Astrocyte (in vitro differentiated cells and primary cell): ENCODE measurements at regions not wholly inside any gene's neighbourhood (a gene's known extent, or its start where the extent isn't known, plus 50 kb on each side); places are given as distances from the start of the nearest gene placed in this dataset.

Experiments used
- DNase-seq: peaks from one replicate; pipeline ENCODE4 v3.0.0-alpha.2; 2010; ENCODE audit warnings: low read depth
- FAIRE-seq: peaks from 2 replicates; lab custom pipeline; 2011; peaks lifted over from hg19 to GRCh38; lab: Jason Lieb, UNC
- H2AFZ ChIP-seq: 2 replicates; pipeline ENCODE4 v1.6.0; 2012; ENCODE audit warnings: low read depth, low read length, inconsistent platforms
- H3K27ac ChIP-seq: 2 replicates; pipeline ENCODE4 v1.5.1; 2011; ENCODE audit warnings: low read depth, low read length, inconsistent platforms
- H3K27me3 ChIP-seq: 2 replicates; pipeline ENCODE4 v1.6.0; 2011; ENCODE audit warnings: low read length, inconsistent platforms; ENCODE audit not compliant: insufficient read depth
- H3K36me3 ChIP-seq: 2 replicates; pipeline ENCODE4 v1.5.1; 2011; ENCODE audit warnings: low read length, inconsistent platforms; ENCODE audit not compliant: insufficient read depth
- H3K4me1 ChIP-seq: 2 replicates; pipeline ENCODE4 v1.5.1; 2011; ENCODE audit warnings: low read length, inconsistent platforms; ENCODE audit not compliant: insufficient read depth
- H3K4me2 ChIP-seq: 2 replicates; pipeline ENCODE4 v1.6.0; 2012; ENCODE audit warnings: low read length, inconsistent platforms
- H3K4me3 ChIP-seq: 2 replicates; pipeline ENCODE4 v1.5.1; 2011; ENCODE audit warnings: low read depth, mild to moderate bottlenecking, low read length, inconsistent platforms; ENCODE audit not compliant: insufficient read depth
- H3K79me2 ChIP-seq: 2 replicates; pipeline ENCODE4 v1.6.0; 2012; ENCODE audit warnings: mild to moderate bottlenecking, low read length, inconsistent platforms; ENCODE audit not compliant: insufficient read depth
- H3K9ac ChIP-seq: 2 replicates; pipeline ENCODE4 v1.6.0; 2012; ENCODE audit warnings: mild to moderate bottlenecking, low read length, inconsistent platforms
- H3K9me3 ChIP-seq: 2 replicates; pipeline ENCODE4 v1.5.1; 2012; ENCODE audit warnings: low read depth, mild to moderate bottlenecking, low read length, inconsistent platforms; ENCODE audit not compliant: insufficient read depth
- H4K20me1 ChIP-seq: 2 replicates; pipeline ENCODE4 v1.6.0; 2012; ENCODE audit warnings: low read length, inconsistent platforms; ENCODE audit not compliant: insufficient read depth
- H3K27ac Mint-ChIP-seq: one replicate; pipeline ENCODE4 v1.8.0; 2021; ENCODE audit warnings: mild to moderate bottlenecking, mixed read lengths; ENCODE audit not compliant: unreplicated experiment
- H3K27me3 Mint-ChIP-seq: one replicate; pipeline ENCODE4 v1.8.0; 2021; ENCODE audit warnings: low read depth, mixed read lengths; ENCODE audit not compliant: unreplicated experiment
- H3K36me3 Mint-ChIP-seq: one replicate; pipeline ENCODE4 v1.8.0; 2021; ENCODE audit warnings: low read depth, mixed read lengths; ENCODE audit not compliant: unreplicated experiment
- H3K4me1 Mint-ChIP-seq: one replicate; pipeline ENCODE4 v1.8.0; 2021; ENCODE audit warnings: low read depth, mixed read lengths; ENCODE audit not compliant: unreplicated experiment
- H3K4me3 Mint-ChIP-seq: one replicate; pipeline ENCODE4 v1.8.0; 2021; ENCODE audit warnings: mild to moderate bottlenecking, moderate library complexity, mixed read lengths; ENCODE audit not compliant: unreplicated experiment
- H3K9me3 Mint-ChIP-seq: one replicate; pipeline ENCODE4 v1.8.0; 2021; ENCODE audit warnings: mild to moderate bottlenecking, mixed read lengths; ENCODE audit not compliant: unreplicated experiment
- CTCF ChIP-seq: IDR thresholded peaks from 2 replicates; pipeline ENCODE4 v1.5.1; 2011; ENCODE audit warnings: low read depth, mild to moderate bottlenecking, inconsistent platforms, low read length, moderate library complexity; ENCODE audit not compliant: insufficient read depth
- EZH2 ChIP-seq: IDR thresholded peaks from 2 replicates; pipeline ENCODE4 v1.6.1; 2012; ENCODE audit warnings: mild to moderate bottlenecking, low read length, inconsistent platforms; ENCODE audit not compliant: insufficient read depth

- no peak for TF ChIP-seq EZH2
- TF ChIP-seq CTCF, result no peak
- no peak for DNase-seq
- no peak overlapping the region for H3K9ac ChIP-seq
- H4K20me1 ChIP-seq, result no peaks in the 10 kb centered on the region
- no peak overlapping the region for H3K4me3 Mint-ChIP-seq
- no peaks in the 10 kb centered on the region for H3K36me3 ChIP-seq
- no peak overlapping the region for H3K4me2 ChIP-seq
- H3K4me3 ChIP-seq, result no peak overlapping the region
- peaks cover 8% of the 10 kb centered on the region for H3K9me3 Mint-ChIP-seq
- no peak overlapping the region for H3K27ac Mint-ChIP-seq
- peaks cover 29% of the 10 kb centered on the region for H3K27me3 Mint-ChIP-seq
- H3K4me1 ChIP-seq, result no peaks in the 10 kb centered on the region
- no peak overlapping the region for H3K27ac ChIP-seq
- H3K79me2 ChIP-seq, result no peaks in the 10 kb centered on the region
- peaks cover 3% of the 10 kb centered on the region for H3K36me3 Mint-ChIP-seq
- no peak for FAIRE-seq
- H3K9me3 ChIP-seq, result no peaks in the 10 kb centered on the region
- no peaks in the 10 kb centered on the region for H3K27me3 ChIP-seq
- no peaks in the 10 kb centered on the region for H3K4me1 Mint-ChIP-seq
- H2AFZ ChIP-seq, result no peak overlapping the region
Measured at GRCh38 chr9:135326633-135327152, 152.9 kb upstream of the PPP1R26 start.

GRCh38 chr9:135328485-135329417, 150.8 kb upstream of the PPP1R26 start:
- Histone ChIP-seq H3K9me3 (peaks cover 2% of the 10 kb centered on the region), H3K79me2 (no peaks in the 10 kb centered on the region), H3K27ac (no peak overlapping the region), H3K4me2 (no peak overlapping the region), H3K4me3 (no peak overlapping the region), H3K9ac (no peak overlapping the region), H2AFZ (no peak overlapping the region), H3K4me1 (no peaks in the 10 kb centered on the region), H4K20me1 (no peaks in the 10 kb centered on the region), H3K27me3 (no peaks in the 10 kb centered on the region), H3K36me3 (no peaks in the 10 kb centered on the region)
- peaks cover 31% of the 10 kb centered on the region for H3K27me3 Mint-ChIP-seq
- DNase-seq, result no peak
- H3K4me1 Mint-ChIP-seq, result no peaks in the 10 kb centered on the region
- H3K27ac Mint-ChIP-seq, result no peak overlapping the region
- FAIRE-seq, result no peak
- H3K4me3 Mint-ChIP-seq, result no peak overlapping the region
- peaks cover 3% of the 10 kb centered on the region for H3K36me3 Mint-ChIP-seq
- no peak for TF ChIP-seq CTCF
- TF ChIP-seq EZH2, result no peak
- H3K9me3 Mint-ChIP-seq, result peaks cover 7% of the 10 kb centered on the region
